Esophagus mucosa (tissue), 1 donor: ENCODE measurements at regions not wholly inside any gene's neighbourhood (a gene's known extent, or its start where the extent isn't known, plus 50 kb on each side); places are given as distances from the start of the nearest gene placed in this dataset.

Experiments used
- ATAC-seq: fragments of 200-7000 bp; cut with Tn5 transposase; one replicate; pipeline ENCODE4 v1.9.1; 2020
- donor health status: DM: yes; HTN: yes; CAD: no.

- no peak for ATAC-seq
These were observed 90.5 kb upstream of the ANKRD50 start for GRCh38 chr4:124803026-124803425.

- ATAC-seq: no peak
These were observed 84.7 kb upstream of the ANKRD50 start for GRCh38 chr4:124797223-124797622.

GRCh38 chr4:124790471-124790870 lies 77.9 kb upstream of the ANKRD50 start:
- no peak for ATAC-seq

GRCh38 chr4:124786634-124787033 lies 74.1 kb upstream of the ANKRD50 start:
- ATAC-seq: no peak

GRCh38 chr4:124785645-124786044 lies 73.1 kb upstream of the ANKRD50 start:
- no peak for ATAC-seq

GRCh38 chr4:124783847-124784246 lies 71.3 kb upstream of the ANKRD50 start:
- no peak for ATAC-seq

GRCh38 chr4:124777007-124777406 lies 64.5 kb upstream of the ANKRD50 start:
- ATAC-seq: no peak

- ATAC-seq: no peak
These were observed 56.2 kb upstream of the ANKRD50 start for GRCh38 chr4:124768596-124769365.

GRCh38 chr4:124762956-124763355 lies 50.4 kb upstream of the ANKRD50 start:
- ATAC-seq: no peak
